ENCODE measurements at regions not wholly inside any gene's neighbourhood (a gene's known extent, or its start where the extent isn't known, plus 50 kb on each side); places are given as distances from the start of the nearest gene placed in this dataset.

DNA sequence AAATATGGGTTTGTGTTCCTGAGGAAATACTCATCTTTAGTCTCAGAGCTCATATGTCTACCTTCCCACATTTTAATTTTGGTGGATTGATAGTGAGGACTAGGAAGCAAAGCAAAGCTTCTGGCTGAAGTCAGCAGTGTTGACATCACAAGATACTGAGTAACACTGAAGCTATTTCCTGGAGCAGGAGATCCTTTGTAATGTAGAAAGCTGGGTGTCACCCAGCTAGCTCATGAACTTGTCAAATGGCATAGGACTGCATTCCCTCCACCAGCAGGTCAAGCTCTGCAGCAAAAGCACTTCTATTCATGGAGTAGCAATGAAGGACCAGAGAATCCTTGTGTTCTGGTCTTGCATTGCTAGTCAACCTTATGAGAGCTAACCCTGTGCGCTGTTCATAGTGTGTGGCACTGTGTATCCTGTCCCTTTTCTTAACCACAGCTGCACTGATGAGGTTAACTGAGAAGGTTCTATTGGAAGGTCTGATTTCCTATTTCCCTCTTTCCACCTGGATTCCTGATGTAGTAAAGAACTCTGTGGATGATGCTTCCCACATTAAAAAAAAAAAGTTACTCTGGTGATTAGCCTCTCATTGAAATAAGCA, 94.8 kb upstream of the ZNF804B start:
- Histone ChIP-seq H3K9me3 (ENCODE audit: low read length) (no peaks in the 10 kb centered on the region), H2AFZ (ENCODE audit: low read depth, low read length) (no peak overlapping the region), H3K4me3 (ENCODE audit: low read length) (no peak overlapping the region), H3K27me3 (ENCODE audit: insufficient read depth, low read length) (no peaks in the 10 kb centered on the region), H3K4me1 (ENCODE audit: insufficient read depth, low read length) (peaks cover 2% of the 10 kb centered on the region), H3K36me3 (ENCODE audit: insufficient read depth, low read length) (no peaks in the 10 kb centered on the region)

DNA sequence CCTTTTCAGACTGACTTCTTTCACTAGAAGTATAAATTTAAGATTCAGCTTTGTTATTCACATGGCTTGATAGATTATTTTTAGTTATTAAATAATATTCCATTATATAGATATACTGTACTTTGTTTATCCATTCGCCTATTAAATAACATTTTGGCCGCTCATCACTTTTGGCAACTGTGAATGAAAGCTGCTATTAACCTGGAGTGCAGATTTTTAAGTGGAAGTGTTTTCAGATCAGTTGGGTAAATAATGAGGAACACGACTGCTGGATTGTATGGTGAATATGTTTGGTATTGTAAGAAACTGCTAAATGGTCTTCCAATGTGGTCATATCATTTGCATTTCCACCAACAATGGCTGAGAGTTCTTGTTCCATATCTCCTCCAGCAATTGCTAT, 97.6 kb upstream of the ZNF804B start:
- H3K9me3 ChIP-seq (ENCODE audit: low read length), result no peaks in the 10 kb centered on the region
- H3K4me3 ChIP-seq (ENCODE audit: low read length), result no peak overlapping the region
- no peaks in the 10 kb centered on the region for H3K27me3 ChIP-seq (ENCODE audit: insufficient read depth, low read length)

GRCh38 chr7:88647825-88648224, 111.7 kb upstream of the ZNF804B start:
- H3K9me3 ChIP-seq (ENCODE audit: low read length), result no peaks in the 10 kb centered on the region
- no peak overlapping the region for H2AFZ ChIP-seq (ENCODE audit: low read depth, low read length)
- H3K27me3 ChIP-seq (ENCODE audit: insufficient read depth, low read length), result no peaks in the 10 kb centered on the region
- H3K4me1 ChIP-seq (ENCODE audit: insufficient read depth, low read length), result no peaks in the 10 kb centered on the region
- no peak overlapping the region for H3K4me3 ChIP-seq (ENCODE audit: low read length)
- H3K36me3 ChIP-seq (ENCODE audit: insufficient read depth, low read length), result no peaks in the 10 kb centered on the region

More for the DNA sequence above, 97.6 kb upstream of the ZNF804B start:
- H3K36me3 ChIP-seq (ENCODE audit: insufficient read depth, low read length), result no peaks in the 10 kb centered on the region
- H2AFZ ChIP-seq (ENCODE audit: low read depth, low read length), result no peak overlapping the region
- no peaks in the 10 kb centered on the region for H3K4me1 ChIP-seq (ENCODE audit: insufficient read depth, low read length)

DNA sequence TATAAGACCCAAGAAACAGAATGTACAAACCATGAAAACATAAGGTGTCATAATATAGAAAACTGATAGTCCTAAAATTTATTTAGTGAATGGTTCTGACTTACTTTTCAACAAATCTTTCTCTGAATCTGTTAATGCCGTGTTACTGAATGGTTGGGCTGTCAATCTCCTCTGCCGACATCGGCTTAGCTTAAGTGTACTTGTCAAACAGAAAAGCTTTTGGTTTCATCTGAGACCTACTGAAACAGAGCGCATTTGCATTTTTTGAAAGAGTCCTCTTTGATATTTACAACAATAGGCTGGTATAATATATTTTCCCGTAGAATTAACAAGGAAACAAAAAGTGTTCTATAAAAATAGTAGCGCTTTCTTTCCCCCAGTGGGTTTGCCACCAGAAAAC, 120.9 kb upstream of the ZNF804B start:
- peaks cover 16% of the 10 kb centered on the region for H3K4me1 ChIP-seq (ENCODE audit: insufficient read depth, low read length)

DNA sequence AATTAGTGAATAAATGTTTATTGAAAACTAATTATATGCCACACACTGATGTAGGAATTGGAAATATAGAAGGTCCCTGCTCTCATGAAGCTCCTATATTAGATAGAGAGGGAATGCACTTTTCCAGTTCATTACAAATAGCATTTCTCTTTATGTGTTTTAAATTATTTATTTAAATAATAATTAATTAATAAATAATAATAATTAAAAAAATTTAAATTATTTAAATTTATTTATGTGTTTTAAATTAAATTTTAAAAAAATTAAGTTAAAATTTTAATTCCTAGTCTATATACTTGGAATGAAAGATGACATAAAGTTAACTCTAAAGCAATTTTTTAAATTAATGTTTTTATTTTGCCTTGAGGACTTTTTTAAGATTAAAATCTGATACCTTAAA, 121.7 kb upstream of the ZNF804B start:
- Histone ChIP-seq H3K4me1 (ENCODE audit: insufficient read depth, low read length) (peaks cover 16% of the 10 kb centered on the region), H3K27me3 (ENCODE audit: insufficient read depth, low read length) (no peaks in the 10 kb centered on the region)

More for the DNA sequence above, 120.9 kb upstream of the ZNF804B start:
- no peak overlapping the region for H3K4me3 ChIP-seq (ENCODE audit: low read length)
- peak overlapping the region; percentile 69 for H2AFZ ChIP-seq (ENCODE audit: low read depth, low read length)
- no peaks in the 10 kb centered on the region for H3K9me3 ChIP-seq (ENCODE audit: low read length)
- no peaks in the 10 kb centered on the region for H3K36me3 ChIP-seq (ENCODE audit: insufficient read depth, low read length)
- H3K27me3 ChIP-seq (ENCODE audit: insufficient read depth, low read length), result no peaks in the 10 kb centered on the region

GRCh38 chr7:88635149-88635548, 124.4 kb upstream of the ZNF804B start:
- no peak overlapping the region for H3K4me3 ChIP-seq (ENCODE audit: low read length)
- no peaks in the 10 kb centered on the region for H3K9me3 ChIP-seq (ENCODE audit: low read length)
- H3K27me3 ChIP-seq (ENCODE audit: insufficient read depth, low read length), result no peaks in the 10 kb centered on the region
- H2AFZ ChIP-seq (ENCODE audit: low read depth, low read length), result no peak overlapping the region
- H3K36me3 ChIP-seq (ENCODE audit: insufficient read depth, low read length), result no peaks in the 10 kb centered on the region
- H3K4me1 ChIP-seq (ENCODE audit: insufficient read depth, low read length), result peaks cover 16% of the 10 kb centered on the region

More for the DNA sequence above, 121.7 kb upstream of the ZNF804B start:
- no peak overlapping the region for H3K4me3 ChIP-seq (ENCODE audit: low read length)
- H3K9me3 ChIP-seq (ENCODE audit: low read length), result no peaks in the 10 kb centered on the region
- H3K36me3 ChIP-seq (ENCODE audit: insufficient read depth, low read length), result no peaks in the 10 kb centered on the region
- no peak overlapping the region for H2AFZ ChIP-seq (ENCODE audit: low read depth, low read length)

GRCh38 chr7:88629559-88629958, 129.9 kb upstream of the ZNF804B start:
- H3K4me1 ChIP-seq (ENCODE audit: insufficient read depth, low read length), result no peaks in the 10 kb centered on the region

DNA sequence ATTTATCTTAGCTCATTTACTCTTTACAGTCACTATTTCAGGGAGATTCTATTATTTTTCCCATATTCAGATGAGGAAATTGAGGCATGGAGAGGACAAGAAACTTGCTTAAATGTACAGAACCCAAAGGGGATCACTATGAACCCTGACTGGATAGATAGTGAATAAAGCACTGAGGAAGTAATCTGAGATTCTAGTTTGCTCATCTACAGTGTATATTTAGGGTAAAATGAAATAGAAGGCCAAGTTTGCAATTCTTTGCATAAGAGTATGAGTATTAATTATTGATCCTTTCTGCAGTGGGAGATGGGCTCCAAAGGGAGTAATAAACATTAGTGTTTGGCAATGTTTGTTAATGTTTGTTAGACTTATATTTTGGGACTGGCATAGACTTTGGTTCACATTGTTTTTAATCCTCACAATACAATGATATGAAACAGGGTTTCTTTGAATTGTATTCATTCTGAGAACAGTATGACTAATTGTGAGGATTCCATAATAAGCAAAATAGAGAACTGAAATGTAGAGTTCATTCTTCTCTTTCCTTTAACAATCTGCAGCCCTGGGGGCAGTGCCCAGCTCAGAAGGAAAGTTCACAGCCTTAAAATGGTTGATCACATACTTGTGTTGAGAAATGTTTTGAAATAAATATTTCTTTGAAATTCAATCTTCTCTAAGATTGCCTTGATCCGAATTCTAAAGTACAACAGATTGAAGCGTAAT, 131.0 kb upstream of the ZNF804B start:
- Histone ChIP-seq H3K4me3 (ENCODE audit: low read length) (no peak overlapping the region), H3K27me3 (ENCODE audit: insufficient read depth, low read length) (no peaks in the 10 kb centered on the region), H3K9me3 (ENCODE audit: low read length) (no peaks in the 10 kb centered on the region)

More at GRCh38 chr7:88629559-88629958, 129.9 kb upstream of the ZNF804B start:
- no peak overlapping the region for H3K4me3 ChIP-seq (ENCODE audit: low read length)
- H2AFZ ChIP-seq (ENCODE audit: low read depth, low read length), result no peak overlapping the region
- no peaks in the 10 kb centered on the region for H3K27me3 ChIP-seq (ENCODE audit: insufficient read depth, low read length)
- no peaks in the 10 kb centered on the region for H3K9me3 ChIP-seq (ENCODE audit: low read length)
- no peaks in the 10 kb centered on the region for H3K36me3 ChIP-seq (ENCODE audit: insufficient read depth, low read length)

GRCh38 chr7:88617185-88617584, 142.3 kb upstream of the ZNF804B start:
- Histone ChIP-seq H2AFZ (ENCODE audit: low read depth, low read length) (no peak overlapping the region), H3K36me3 (ENCODE audit: insufficient read depth, low read length) (no peaks in the 10 kb centered on the region), H3K4me1 (ENCODE audit: insufficient read depth, low read length) (peaks cover 7% of the 10 kb centered on the region), H3K4me3 (ENCODE audit: low read length) (no peak overlapping the region), H3K9me3 (ENCODE audit: low read length) (no peaks in the 10 kb centered on the region), H3K27me3 (ENCODE audit: insufficient read depth, low read length) (no peaks in the 10 kb centered on the region)

More for the DNA sequence above, 131.0 kb upstream of the ZNF804B start:
- Histone ChIP-seq H2AFZ (ENCODE audit: low read depth, low read length) (no peak overlapping the region), H3K36me3 (ENCODE audit: insufficient read depth, low read length) (no peaks in the 10 kb centered on the region), H3K4me1 (ENCODE audit: insufficient read depth, low read length) (no peaks in the 10 kb centered on the region)

DNA sequence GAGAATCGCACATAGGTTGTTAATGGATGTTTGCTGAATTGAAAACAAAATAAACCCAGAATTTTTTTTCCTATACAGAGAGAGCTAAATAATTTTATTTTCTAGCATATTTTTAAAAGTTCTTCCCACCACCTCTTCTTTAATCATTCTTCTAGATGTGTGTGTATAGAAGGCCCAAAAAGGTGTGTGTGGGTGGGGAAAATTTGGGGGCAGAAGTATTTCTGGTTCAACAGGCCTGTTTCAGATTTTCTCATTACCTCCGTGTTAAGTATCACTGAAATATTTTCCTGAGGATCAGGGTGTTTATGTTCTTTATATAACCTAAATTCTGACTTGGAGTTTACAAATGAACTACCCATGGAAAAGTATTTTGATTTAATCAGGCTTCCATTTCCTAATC, 144.2 kb upstream of the ZNF804B start:
- no peaks in the 10 kb centered on the region for H3K36me3 ChIP-seq (ENCODE audit: insufficient read depth, low read length)
- no peaks in the 10 kb centered on the region for H3K9me3 ChIP-seq (ENCODE audit: low read length)
- H2AFZ ChIP-seq (ENCODE audit: low read depth, low read length), result no peak overlapping the region
- no peak overlapping the region for H3K4me3 ChIP-seq (ENCODE audit: low read length)
- H3K4me1 ChIP-seq (ENCODE audit: insufficient read depth, low read length), result peaks cover 7% of the 10 kb centered on the region
- H3K27me3 ChIP-seq (ENCODE audit: insufficient read depth, low read length), result no peaks in the 10 kb centered on the region

DNA sequence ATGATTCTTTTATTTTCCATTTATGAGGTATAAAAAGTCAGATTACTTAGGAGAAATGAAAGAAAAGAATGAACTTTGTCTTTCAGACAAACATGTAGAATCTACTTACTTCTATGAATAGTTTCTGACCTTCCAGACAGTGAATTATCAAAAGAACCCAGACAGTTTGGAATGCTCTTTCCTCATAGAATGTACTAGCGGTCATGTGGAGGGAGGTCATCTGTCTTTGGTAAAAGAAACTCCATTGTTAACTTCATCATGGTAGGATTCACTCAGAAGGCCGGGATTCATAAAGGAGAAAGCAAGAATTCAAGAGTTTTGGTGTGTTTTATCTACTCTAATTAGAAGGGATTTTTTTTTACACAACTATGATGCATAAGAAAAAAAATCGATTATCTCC, 144.8 kb upstream of the ZNF804B start:
- Histone ChIP-seq H3K4me3 (ENCODE audit: low read length) (no peak overlapping the region), H3K9me3 (ENCODE audit: low read length) (peaks cover 4% of the 10 kb centered on the region), H3K4me1 (ENCODE audit: insufficient read depth, low read length) (peaks cover 7% of the 10 kb centered on the region), H3K36me3 (ENCODE audit: insufficient read depth, low read length) (no peaks in the 10 kb centered on the region), H3K27me3 (ENCODE audit: insufficient read depth, low read length) (no peaks in the 10 kb centered on the region), H2AFZ (ENCODE audit: low read depth, low read length) (no peak overlapping the region)

GRCh38 chr7:88610942-88611341, 148.6 kb upstream of the ZNF804B start:
- no peaks in the 10 kb centered on the region for H3K36me3 ChIP-seq (ENCODE audit: insufficient read depth, low read length)
- no peaks in the 10 kb centered on the region for H3K27me3 ChIP-seq (ENCODE audit: insufficient read depth, low read length)
- H3K4me3 ChIP-seq (ENCODE audit: low read length), result no peak overlapping the region
- no peak overlapping the region for H2AFZ ChIP-seq (ENCODE audit: low read depth, low read length)
- peaks cover 4% of the 10 kb centered on the region for H3K9me3 ChIP-seq (ENCODE audit: low read length)
- H3K4me1 ChIP-seq (ENCODE audit: insufficient read depth, low read length), result peaks cover 7% of the 10 kb centered on the region

GRCh38 chr7:88600695-88601094, 158.8 kb upstream of the ZNF804B start:
- Histone ChIP-seq H3K36me3 (ENCODE audit: insufficient read depth, low read length) (no peaks in the 10 kb centered on the region), H3K4me3 (ENCODE audit: low read length) (no peak overlapping the region), H2AFZ (ENCODE audit: low read depth, low read length) (no peak overlapping the region), H3K4me1 (ENCODE audit: insufficient read depth, low read length) (no peaks in the 10 kb centered on the region), H3K9me3 (ENCODE audit: low read length) (no peaks in the 10 kb centered on the region), H3K27me3 (ENCODE audit: insufficient read depth, low read length) (no peaks in the 10 kb centered on the region)

Measured in neuron (in vitro differentiated cells).